Dermis blood vessel endothelial cell (primary cell): ENCODE measurements at regions not wholly inside any gene's neighbourhood (a gene's known extent, or its start where the extent isn't known, plus 50 kb on each side); places are given as distances from the start of the nearest gene placed in this dataset.
A peak's percentile ranks its signal among the peaks of the same experiment; 100 is the strongest.
"Not testable (repeated sequence)": the region's sequence is repeated elsewhere in the genome, so short reads cannot be mapped to it uniquely, and the experiment has no call there.

ENCODE experiments used
- DNase-seq: peaks from one replicate; pipeline ENCODE4 v3.0.0; 2010

- no peak for DNase-seq
Observed at GRCh38 chr7:17396692-17397091, 98.2 kb downstream of the AHR start.

DNA sequence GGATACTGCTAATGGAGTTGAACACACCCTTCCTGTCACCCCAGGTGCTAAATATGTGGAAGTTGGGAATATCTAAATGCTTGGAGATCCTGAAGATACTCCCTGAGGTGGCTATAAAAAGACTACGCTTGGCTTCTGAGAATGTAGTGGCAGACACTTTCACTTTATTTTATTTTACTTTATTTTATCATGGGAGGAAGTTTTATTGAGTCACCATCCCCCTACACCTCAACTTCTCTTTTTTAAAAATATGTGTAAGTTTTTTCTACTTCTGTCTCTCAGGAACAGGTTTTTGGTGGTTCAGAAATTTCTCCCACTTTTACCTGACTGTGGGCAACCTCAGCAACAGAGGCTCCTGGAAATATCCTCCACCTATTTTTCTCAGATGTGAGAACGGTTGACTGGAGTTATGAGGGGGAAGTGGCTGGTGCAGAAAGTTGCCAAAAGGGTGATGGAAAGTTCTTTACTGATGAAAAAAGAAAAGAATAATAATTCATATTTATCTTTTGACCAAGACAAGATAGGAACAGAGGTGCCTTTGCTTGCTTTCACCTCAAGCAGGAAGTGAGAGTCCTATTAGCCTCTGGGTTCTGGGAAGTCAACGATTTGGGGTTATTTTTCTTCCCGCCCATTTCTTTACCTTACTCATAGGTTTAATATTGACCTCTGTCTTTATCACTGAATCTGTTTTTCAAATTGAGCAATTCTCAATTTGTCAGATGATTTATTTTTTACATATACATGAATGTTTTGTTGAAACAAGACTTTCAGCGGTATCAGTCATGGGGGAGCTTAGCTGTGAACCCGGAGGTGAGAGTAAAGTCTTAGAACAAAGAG lies 103.6 kb downstream of the AHR start:
- DNase-seq = no peak

DNA sequence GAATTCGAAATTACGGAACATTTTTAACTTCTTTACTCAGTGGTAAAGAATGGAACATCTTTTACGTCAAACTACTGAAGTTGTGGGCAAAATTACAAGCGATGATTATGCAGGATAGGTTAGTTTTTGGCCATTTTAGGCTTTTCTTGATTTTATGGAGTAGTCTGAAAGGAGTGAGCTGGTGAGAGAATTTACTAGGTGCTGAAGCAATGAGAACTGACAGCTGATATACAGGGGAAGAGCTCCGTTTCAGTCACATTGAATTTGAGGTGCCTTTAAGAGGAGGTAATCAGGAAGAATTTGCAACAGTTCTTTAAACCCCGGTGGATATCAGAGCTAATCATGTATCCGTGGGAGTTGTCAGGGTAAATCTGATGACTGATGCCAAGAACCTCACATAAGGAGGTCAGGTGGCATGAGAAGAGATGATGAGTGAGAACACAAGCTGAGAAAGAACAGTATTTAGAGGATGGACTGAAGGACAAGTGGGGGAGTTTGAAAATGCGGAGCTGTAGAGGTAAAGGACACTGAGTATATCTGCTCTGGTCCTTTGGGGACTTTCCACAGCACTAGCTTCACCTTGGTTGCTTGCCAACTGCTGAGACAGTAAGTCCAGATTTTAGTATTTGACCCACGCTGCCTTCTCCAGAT lies 104.3 kb downstream of the AHR start:
- no peak for DNase-seq

GRCh38 chr7:17404006-17404405 lies 105.6 kb downstream of the AHR start:
- DNase-seq = no peak

- peak; percentile 84 for DNase-seq
Observed at GRCh38 chr7:17405786-17406185, 107.3 kb downstream of the AHR start.

- peak; percentile 28 for DNase-seq
Observed at GRCh38 chr7:17406738-17407137, 108.3 kb downstream of the AHR start.

- DNase-seq = no peak
Observed at GRCh38 chr7:17407229-17407628, 108.8 kb downstream of the AHR start.

- peak; percentile 76 for DNase-seq
Observed at GRCh38 chr7:17408245-17408903, 109.9 kb downstream of the AHR start.

DNA sequence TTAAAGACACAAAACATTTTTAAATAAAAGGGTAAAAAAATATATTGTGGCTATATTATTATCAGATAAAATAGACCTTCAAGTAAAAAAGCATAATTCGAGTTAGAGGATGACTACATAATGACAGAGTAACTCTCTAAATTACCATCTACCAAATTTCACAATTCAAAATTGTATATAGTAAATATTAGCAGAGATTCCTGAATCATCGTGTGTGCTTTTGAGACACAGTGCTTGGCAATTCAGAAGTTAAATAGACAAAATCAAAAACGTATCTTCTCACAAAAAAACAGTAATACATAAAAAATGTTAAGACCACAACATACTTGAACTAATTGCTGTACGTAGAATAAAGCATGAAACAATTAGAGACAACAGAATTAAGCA lies 110.4 kb downstream of the AHR start:
- DNase-seq = no peak

DNA sequence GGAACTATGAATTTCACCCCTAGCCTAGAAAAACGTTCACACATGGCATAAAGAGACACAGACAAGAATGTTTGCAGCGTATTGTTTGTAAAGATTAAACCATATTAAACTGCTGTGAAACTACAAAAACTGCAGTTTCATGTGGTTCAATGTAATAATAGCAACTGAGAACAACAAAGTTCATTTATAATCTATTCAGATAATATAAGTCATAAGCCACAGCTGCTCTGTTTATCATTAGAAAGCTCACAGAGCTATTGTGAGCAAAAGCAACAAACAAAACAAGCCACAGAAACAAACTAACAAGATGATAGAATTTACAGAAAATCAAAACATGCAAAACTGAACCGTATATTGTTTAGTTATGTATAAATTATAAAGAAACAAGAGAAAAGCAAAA lies 113.5 kb downstream of the AHR start:
- DNase-seq = no peak

- DNase-seq = no peak
Observed at GRCh38 chr7:17412883-17413282, 114.4 kb downstream of the AHR start.

GRCh38 chr7:17415955-17416354 lies 117.5 kb downstream of the AHR start:
- DNase-seq = no peak

DNA sequence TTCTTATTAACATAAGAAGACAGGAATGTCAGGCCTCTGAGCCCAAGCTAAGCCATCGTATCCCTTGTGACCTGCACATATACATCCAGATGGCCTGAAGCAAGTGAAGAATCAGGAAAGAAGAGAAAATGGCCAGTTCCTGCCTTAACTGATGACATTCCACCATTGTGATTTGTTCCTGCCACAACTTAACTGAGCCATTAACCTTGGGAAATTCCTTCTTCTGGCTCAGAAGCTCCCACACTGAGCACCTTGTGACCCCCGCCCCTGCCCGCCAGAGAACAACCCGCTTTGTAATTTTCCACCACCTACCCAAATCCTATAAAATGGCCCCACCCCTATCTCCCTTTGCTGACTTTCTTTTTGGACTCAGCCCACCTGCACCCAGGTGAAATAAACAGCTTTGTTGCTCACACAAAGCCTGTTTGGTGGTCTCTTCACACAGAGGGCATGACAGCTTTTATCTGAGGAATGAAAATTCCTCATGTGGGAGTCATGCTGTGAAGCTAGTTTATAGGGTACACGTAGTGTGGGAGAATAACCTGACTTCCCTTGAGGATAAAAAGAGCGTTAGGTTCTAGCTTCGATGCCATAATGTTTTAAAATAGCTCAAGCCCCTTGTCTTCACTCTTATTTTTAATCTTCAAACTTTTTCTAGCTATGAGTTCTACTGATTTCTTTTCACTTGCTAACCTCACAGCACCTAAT lies 122.0 kb downstream of the AHR start:
- DNase-seq = not testable (repeated sequence)

DNA sequence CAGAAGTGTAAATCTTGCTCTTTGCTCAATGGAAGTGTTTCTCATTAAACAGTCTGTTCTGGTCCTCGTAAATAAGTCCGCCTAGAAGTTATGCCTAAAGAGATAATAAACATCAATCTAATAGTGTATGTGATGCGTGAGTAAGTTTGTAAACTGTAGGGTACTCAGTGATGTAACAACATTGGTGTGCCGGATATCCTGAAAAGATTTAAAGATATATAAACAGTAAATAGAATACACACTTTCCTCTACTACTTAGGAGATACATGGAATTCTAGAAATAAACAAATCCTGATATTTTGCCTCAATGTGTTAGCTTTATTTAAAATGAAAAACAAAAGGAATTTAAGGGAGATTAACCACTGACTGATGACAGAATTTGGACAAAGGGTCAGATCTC lies 123.5 kb downstream of the AHR start:
- no peak for DNase-seq

DNA sequence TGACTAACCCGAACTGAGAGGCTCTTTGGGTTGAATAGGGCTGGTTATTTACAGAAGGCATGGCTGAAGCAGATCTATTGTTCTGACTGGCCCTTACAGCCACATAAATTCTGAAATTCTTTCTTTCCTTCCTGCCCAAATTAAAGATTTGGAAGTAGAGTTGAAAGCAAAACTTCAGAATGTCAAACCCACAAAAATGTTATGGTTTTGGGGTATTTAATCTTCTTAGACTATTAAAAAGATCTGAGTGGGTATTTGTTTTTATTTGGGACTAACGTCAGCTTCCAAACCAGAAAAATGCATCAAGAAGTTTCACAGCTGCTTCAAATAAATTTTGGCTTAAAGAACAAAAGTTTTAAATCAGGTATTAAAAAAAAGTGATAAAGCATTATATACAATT lies 124.5 kb downstream of the AHR start:
- DNase-seq = no peak

DNA sequence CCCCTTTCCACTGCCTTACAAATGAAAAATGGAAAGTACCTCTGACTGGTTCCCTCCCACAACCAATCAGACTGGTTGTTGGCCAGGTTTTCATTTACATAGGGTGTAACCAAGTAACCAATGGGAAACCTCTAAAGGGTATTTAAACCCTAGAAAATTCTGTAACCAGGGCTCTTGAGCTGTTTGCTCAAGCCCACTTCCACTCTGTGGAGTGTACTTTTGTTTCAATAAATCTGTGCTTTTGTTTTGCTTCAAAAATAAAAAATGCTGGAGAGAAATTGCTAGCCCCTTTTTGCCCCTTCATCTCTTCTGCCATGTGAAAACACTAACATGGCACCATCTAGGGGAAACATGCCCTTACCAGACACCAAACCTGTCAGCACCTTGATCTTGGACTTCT lies 129.5 kb downstream of the AHR start:
- DNase-seq = no peak

GRCh38 chr7:17429579-17429978 lies 131.1 kb downstream of the AHR start:
- no peak for DNase-seq

- no peak for DNase-seq
Observed at GRCh38 chr7:17432793-17433192, 134.3 kb downstream of the AHR start.

- no peak for DNase-seq
Observed at GRCh38 chr7:17434191-17434590, 135.7 kb downstream of the AHR start.

DNA sequence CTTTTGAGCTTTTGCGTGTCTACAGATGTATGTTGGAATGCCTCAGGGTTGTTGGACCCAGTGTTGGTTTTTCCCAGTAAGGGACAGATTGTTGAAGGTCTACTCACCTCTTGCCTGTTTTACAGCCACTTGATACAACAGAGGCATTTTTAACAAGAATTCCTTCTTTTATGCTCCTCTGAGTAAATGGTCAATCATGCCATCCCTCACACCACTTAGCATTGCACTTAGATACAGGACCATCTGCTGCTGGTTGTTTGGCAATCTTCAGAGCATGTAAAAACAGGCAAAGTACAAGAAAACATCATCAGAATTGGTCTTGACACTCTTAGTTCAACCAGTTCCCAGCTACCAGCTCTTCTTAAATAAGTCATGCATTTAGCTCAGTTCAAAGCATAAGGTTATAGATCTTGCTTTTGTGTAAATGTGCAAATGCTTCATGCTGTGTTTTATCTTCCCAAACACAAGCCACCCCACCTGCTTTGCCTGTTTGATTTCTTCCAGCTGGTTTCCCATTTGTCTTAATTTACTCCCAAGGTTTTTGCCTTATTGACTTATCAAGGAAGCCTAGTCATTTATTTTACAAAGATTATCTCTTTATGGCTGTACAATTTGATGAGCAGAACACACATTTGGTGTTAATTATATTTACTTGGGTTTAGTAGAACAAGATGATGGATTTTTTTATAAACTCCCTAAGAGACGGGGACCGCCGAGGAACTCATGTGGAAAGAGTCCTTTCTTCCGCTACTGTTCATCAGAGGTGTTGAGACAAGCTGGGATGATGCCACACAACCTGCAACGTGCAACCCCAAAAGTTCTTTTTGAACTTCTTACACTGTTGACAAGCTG lies 136.6 kb downstream of the AHR start:
- no peak for DNase-seq

DNA sequence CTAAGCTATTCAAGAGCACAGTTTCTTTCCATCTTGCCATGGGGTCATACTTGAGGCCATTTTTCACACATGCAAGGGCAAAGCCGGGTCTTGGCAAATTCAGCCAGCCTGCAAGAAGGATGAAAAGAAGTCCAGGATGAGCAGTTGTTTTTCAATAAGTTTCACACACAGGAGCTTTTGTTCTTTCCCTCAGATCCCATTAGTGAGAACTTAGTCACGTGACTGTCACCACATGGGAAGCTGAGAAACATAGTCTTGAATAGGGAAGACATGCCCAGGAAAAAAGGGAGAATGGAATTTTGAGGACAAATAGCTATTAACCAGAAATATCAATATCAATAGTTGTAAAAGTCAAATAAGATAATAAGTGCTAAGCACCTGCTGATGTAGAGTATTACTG lies 137.7 kb downstream of the AHR start:
- DNase-seq = no peak

- peak; percentile 56 for DNase-seq
Observed at GRCh38 chr7:17437586-17437985, 139.1 kb downstream of the AHR start.
